Astrocyte (in vitro differentiated cells and primary cell): ENCODE measurements at regions not wholly inside any gene's neighbourhood (a gene's known extent, or its start where the extent isn't known, plus 50 kb on each side); places are given as distances from the start of the nearest gene placed in this dataset.

ENCODE experiments used
- DNase-seq: peaks from one replicate; pipeline ENCODE4 v3.0.0-alpha.2; 2010; ENCODE audit warnings: low read depth
- FAIRE-seq: peaks from 2 replicates; lab custom pipeline; 2011; peaks lifted over from hg19 to GRCh38; lab: Jason Lieb, UNC
- H2AFZ ChIP-seq: 2 replicates; pipeline ENCODE4 v1.6.0; 2012; ENCODE audit warnings: low read depth, low read length, inconsistent platforms
- H3K27ac ChIP-seq: 2 replicates; pipeline ENCODE4 v1.5.1; 2011; ENCODE audit warnings: low read depth, low read length, inconsistent platforms
- H3K27me3 ChIP-seq: 2 replicates; pipeline ENCODE4 v1.6.0; 2011; ENCODE audit warnings: low read length, inconsistent platforms; ENCODE audit not compliant: insufficient read depth
- H3K36me3 ChIP-seq: 2 replicates; pipeline ENCODE4 v1.5.1; 2011; ENCODE audit warnings: low read length, inconsistent platforms; ENCODE audit not compliant: insufficient read depth
- H3K4me1 ChIP-seq: 2 replicates; pipeline ENCODE4 v1.5.1; 2011; ENCODE audit warnings: low read length, inconsistent platforms; ENCODE audit not compliant: insufficient read depth
- H3K4me2 ChIP-seq: 2 replicates; pipeline ENCODE4 v1.6.0; 2012; ENCODE audit warnings: low read length, inconsistent platforms
- H3K4me3 ChIP-seq: 2 replicates; pipeline ENCODE4 v1.5.1; 2011; ENCODE audit warnings: low read depth, mild to moderate bottlenecking, low read length, inconsistent platforms; ENCODE audit not compliant: insufficient read depth
- H3K79me2 ChIP-seq: 2 replicates; pipeline ENCODE4 v1.6.0; 2012; ENCODE audit warnings: mild to moderate bottlenecking, low read length, inconsistent platforms; ENCODE audit not compliant: insufficient read depth
- H3K9ac ChIP-seq: 2 replicates; pipeline ENCODE4 v1.6.0; 2012; ENCODE audit warnings: mild to moderate bottlenecking, low read length, inconsistent platforms
- H3K9me3 ChIP-seq: 2 replicates; pipeline ENCODE4 v1.5.1; 2012; ENCODE audit warnings: low read depth, mild to moderate bottlenecking, low read length, inconsistent platforms; ENCODE audit not compliant: insufficient read depth
- H4K20me1 ChIP-seq: 2 replicates; pipeline ENCODE4 v1.6.0; 2012; ENCODE audit warnings: low read length, inconsistent platforms; ENCODE audit not compliant: insufficient read depth
- H3K27ac Mint-ChIP-seq: one replicate; pipeline ENCODE4 v1.8.0; 2021; ENCODE audit warnings: mild to moderate bottlenecking, mixed read lengths; ENCODE audit not compliant: unreplicated experiment
- H3K27me3 Mint-ChIP-seq: one replicate; pipeline ENCODE4 v1.8.0; 2021; ENCODE audit warnings: low read depth, mixed read lengths; ENCODE audit not compliant: unreplicated experiment
- H3K36me3 Mint-ChIP-seq: one replicate; pipeline ENCODE4 v1.8.0; 2021; ENCODE audit warnings: low read depth, mixed read lengths; ENCODE audit not compliant: unreplicated experiment
- H3K4me1 Mint-ChIP-seq: one replicate; pipeline ENCODE4 v1.8.0; 2021; ENCODE audit warnings: low read depth, mixed read lengths; ENCODE audit not compliant: unreplicated experiment
- H3K4me3 Mint-ChIP-seq: one replicate; pipeline ENCODE4 v1.8.0; 2021; ENCODE audit warnings: mild to moderate bottlenecking, moderate library complexity, mixed read lengths; ENCODE audit not compliant: unreplicated experiment
- H3K9me3 Mint-ChIP-seq: one replicate; pipeline ENCODE4 v1.8.0; 2021; ENCODE audit warnings: mild to moderate bottlenecking, mixed read lengths; ENCODE audit not compliant: unreplicated experiment
- EZH2 ChIP-seq: IDR thresholded peaks from 2 replicates; pipeline ENCODE4 v1.6.1; 2012; ENCODE audit warnings: mild to moderate bottlenecking, low read length, inconsistent platforms; ENCODE audit not compliant: insufficient read depth
- TF ChIP-seq, protein P1 (sequence below): IDR thresholded peaks from 2 replicates; pipeline ENCODE4 v1.5.1; 2011; ENCODE audit warnings: low read depth, mild to moderate bottlenecking, inconsistent platforms, low read length, moderate library complexity; ENCODE audit not compliant: insufficient read depth

DNA sequence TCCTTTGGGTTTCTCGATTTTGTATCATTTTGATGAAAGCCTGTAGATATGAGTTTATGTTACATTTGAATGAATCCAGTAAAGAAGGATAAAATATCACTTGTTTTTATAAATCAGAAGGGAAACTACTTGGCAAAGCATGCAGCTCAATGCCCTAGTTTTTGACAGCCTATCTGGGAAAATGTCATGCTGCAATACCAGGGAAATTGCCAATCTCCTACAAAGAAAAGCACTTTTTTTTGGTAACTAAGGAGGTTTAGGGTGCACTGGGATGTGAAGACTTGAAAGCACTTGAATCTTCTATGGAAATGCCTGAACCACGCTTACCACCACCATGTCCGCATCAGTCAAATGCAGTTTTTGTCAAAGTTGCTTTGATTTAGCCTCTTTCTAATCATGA, 446.9 kb upstream of the LRRC7 start:
- Histone ChIP-seq H2AFZ (no peak overlapping the region), H3K27me3 (no peaks in the 10 kb centered on the region), H3K9ac (no peak overlapping the region), H3K9me3 (no peaks in the 10 kb centered on the region), H3K4me1 (no peaks in the 10 kb centered on the region), H3K27ac (no peak overlapping the region), H3K79me2 (no peaks in the 10 kb centered on the region), H3K36me3 (no peaks in the 10 kb centered on the region), H3K4me3 (no peak overlapping the region), H3K4me2 (no peak overlapping the region), H4K20me1 (no peaks in the 10 kb centered on the region)
- FAIRE-seq (no peak), DNase-seq (no peak)
- H3K9me3 Mint-ChIP-seq: no peaks in the 10 kb centered on the region
- H3K27ac Mint-ChIP-seq: no peak overlapping the region
- no peak for TF ChIP-seq EZH2
- TF ChIP-seq, protein P1, sequence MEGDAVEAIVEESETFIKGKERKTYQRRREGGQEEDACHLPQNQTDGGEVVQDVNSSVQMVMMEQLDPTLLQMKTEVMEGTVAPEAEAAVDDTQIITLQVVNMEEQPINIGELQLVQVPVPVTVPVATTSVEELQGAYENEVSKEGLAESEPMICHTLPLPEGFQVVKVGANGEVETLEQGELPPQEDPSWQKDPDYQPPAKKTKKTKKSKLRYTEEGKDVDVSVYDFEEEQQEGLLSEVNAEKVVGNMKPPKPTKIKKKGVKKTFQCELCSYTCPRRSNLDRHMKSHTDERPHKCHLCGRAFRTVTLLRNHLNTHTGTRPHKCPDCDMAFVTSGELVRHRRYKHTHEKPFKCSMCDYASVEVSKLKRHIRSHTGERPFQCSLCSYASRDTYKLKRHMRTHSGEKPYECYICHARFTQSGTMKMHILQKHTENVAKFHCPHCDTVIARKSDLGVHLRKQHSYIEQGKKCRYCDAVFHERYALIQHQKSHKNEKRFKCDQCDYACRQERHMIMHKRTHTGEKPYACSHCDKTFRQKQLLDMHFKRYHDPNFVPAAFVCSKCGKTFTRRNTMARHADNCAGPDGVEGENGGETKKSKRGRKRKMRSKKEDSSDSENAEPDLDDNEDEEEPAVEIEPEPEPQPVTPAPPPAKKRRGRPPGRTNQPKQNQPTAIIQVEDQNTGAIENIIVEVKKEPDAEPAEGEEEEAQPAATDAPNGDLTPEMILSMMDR: no peak
- no peak overlapping the region for H3K4me3 Mint-ChIP-seq
- H3K27me3 Mint-ChIP-seq: no peaks in the 10 kb centered on the region
- no peaks in the 10 kb centered on the region for H3K36me3 Mint-ChIP-seq
- H3K4me1 Mint-ChIP-seq: peaks cover 18% of the 10 kb centered on the region

DNA sequence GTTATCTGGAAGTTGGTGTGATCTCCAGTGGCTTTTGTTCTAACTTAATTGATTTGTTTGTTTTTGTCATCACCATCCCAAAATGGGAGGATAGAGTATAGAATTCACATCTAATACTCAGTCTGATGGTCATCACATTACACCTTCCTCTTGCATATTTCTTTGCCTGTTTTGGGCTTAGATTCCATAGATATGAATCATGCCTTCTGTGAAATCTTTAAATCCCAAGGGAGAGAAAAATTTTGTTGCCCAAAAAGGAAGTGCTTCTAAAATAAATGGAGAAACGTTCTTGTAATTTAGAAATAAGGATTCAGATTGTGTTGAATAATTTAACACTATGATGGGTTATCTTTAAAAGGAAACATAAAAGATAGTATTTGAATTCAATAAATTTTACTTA, 446.0 kb upstream of the LRRC7 start:
- no peak overlapping the region for H3K4me3 Mint-ChIP-seq

DNA sequence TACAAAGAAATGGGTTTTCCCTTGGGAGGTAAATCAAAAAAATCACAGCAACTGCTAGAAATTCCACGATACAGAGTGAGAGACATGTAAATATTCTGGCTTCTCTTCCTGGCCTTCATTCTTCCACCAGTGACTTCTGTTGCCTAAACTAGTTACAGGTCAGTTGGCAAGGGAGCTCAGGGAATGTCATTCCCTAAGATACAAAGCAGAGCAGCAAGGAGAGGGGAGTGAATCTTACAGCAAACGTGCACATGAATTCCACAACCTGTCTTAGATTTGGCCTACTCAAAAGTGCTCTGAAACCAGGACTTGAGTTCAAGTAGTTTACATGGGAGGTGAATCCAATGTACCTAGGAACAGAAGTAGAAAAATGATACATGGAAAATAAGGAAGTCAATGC, 445.3 kb upstream of the LRRC7 start:
- Mint-ChIP-seq H3K9me3 (no peaks in the 10 kb centered on the region), H3K27ac (no peak overlapping the region), H3K4me3 (no peak overlapping the region), H3K36me3 (no peaks in the 10 kb centered on the region), H3K4me1 (peaks cover 18% of the 10 kb centered on the region), H3K27me3 (no peaks in the 10 kb centered on the region)
- H3K79me2 ChIP-seq: no peaks in the 10 kb centered on the region
- H3K4me1 ChIP-seq: no peaks in the 10 kb centered on the region
- no peak overlapping the region for H2AFZ ChIP-seq
- TF ChIP-seq, protein P1: no peak
- no peak for TF ChIP-seq EZH2
- H4K20me1 ChIP-seq: no peaks in the 10 kb centered on the region
- FAIRE-seq (no peak), DNase-seq (no peak)
- H3K36me3 ChIP-seq: no peaks in the 10 kb centered on the region
- H3K9me3 ChIP-seq: no peaks in the 10 kb centered on the region
- no peak overlapping the region for H3K4me3 ChIP-seq
- H3K27me3 ChIP-seq: no peaks in the 10 kb centered on the region
- H3K27ac ChIP-seq: no peak overlapping the region
- H3K9ac ChIP-seq: no peak overlapping the region
- no peak overlapping the region for H3K4me2 ChIP-seq

More for the DNA sequence above, 446.0 kb upstream of the LRRC7 start:
- Mint-ChIP-seq H3K9me3 (no peaks in the 10 kb centered on the region), H3K27me3 (no peaks in the 10 kb centered on the region), H3K27ac (peak overlapping the region; percentile 35), H3K36me3 (no peaks in the 10 kb centered on the region), H3K4me1 (peaks cover 18% of the 10 kb centered on the region)
- Histone ChIP-seq H3K4me1 (no peaks in the 10 kb centered on the region), H2AFZ (no peak overlapping the region), H3K9me3 (no peaks in the 10 kb centered on the region), H3K4me3 (no peak overlapping the region), H3K36me3 (no peaks in the 10 kb centered on the region), H3K79me2 (no peaks in the 10 kb centered on the region), H4K20me1 (no peaks in the 10 kb centered on the region), H3K4me2 (no peak overlapping the region), H3K27ac (no peak overlapping the region), H3K9ac (no peak overlapping the region), H3K27me3 (no peaks in the 10 kb centered on the region)
- no peak for FAIRE-seq
- TF ChIP-seq EZH2: no peak
- TF ChIP-seq, protein P1: no peak
- peak; percentile 36 for DNase-seq
